HG02623 (cell line): ENCODE measurements at regions not wholly inside any gene's neighbourhood (a gene's known extent, or its start where the extent isn't known, plus 50 kb on each side); places are given as distances from the start of the nearest gene placed in this dataset.
"Not testable (repeated sequence)": the region's sequence is repeated elsewhere in the genome, so short reads cannot be mapped to it uniquely, and the experiment has no call there.

Experiments
- ATAC-seq: cut with Tn5 transposase; IDR thresholded peaks from one replicate; pipeline ENCODE4 v1.9.1; 2021; ENCODE audit warnings: moderate library complexity; ENCODE audit not compliant: unreplicated experiment

DNA sequence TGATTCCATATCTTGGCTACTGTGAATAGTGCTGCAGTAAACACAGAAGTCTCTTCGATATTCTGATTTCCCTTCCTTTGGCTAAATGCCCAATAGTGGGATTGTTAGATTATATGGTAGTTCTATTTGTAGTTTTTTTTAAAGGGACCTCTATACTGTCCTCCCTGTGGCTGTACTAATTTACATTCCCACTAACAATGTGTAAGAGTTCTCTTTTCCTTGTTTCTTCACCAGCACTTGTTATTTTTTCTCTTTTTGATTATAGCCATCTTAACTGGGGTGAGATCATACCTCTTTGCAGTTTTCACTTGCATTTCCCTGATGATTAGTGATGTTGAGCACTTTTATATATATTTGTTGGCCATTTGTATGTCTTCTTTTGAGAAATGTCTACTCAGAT lies 102.0 kb downstream of the CARTPT start:
- ATAC-seq, result no peak

DNA sequence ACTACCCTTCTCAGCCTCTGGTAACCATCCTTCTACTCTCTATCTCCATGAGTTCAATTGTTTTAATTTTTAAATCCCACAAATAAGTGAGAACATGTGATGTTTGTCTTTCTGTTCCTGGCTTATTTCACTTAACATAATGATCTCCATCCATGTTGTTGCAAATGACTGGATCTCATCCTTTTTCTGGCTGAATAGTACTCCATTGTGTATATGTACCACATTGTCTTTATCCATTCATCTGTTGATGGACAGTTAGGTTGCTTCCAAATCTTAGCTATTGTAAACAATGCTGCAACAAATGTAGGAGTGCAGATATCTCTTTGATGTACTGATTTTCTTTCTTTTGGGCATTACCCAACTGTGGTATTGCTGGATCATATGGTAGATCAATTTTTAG lies 103.0 kb downstream of the CARTPT start:
- not testable (repeated sequence) for ATAC-seq

DNA sequence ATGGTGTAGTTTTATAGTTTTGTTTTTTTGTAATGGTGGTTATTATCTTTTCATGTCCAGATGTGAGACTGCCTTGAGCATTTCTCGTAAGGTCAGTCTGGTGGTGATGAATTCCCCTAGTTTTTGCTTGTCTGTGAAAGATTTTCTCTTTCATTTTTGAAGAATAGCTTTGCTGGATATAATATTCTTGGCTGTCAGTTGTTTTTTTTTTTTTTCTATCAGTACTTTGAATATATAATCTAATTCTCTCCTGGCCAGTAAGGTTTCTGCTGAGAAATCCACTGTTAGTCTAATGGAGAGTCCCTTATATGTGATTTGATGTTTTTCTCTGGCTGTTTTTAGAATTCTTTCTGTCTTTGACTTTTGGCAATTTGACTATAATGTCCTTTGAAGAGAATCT lies 106.9 kb downstream of the CARTPT start:
- ATAC-seq, result no peak

DNA sequence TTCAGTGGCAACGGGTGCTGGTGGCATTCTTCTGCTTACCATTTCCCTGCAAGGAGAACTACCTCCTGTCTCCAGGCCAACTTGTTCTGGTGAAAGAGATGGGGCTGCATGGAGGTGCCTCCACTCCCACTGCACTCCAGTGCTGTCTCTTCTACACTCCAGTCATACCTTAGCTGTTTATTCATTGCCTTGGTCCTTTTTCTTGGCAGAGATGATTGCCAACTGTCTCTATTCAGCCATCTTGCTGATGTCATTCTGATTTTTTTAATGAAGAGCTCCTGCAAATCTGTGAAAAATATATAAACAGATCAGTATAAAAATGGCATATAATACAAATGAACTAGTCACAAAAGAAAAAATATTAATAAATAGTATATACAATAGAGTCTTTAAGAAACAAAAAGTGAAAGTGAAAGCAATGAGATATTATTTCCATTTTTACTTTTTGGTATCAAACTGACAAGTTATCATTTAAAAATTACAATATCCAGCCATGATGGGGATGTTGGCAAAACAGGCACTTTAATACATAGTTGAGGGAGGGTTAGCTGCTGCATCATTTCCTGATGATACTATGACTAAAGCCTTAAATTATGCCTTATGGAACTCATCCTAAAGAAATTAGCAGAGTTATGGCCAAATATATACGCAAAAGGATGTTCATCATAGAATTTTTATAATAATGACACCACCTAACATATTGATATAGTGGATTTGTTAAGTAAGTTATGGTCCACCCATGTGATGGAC lies 109.4 kb downstream of the CARTPT start:
- no peak for ATAC-seq

- ATAC-seq, result no peak
Measured at GRCh38 chr5:71829206-71829605, 110.1 kb downstream of the CARTPT start.

DNA sequence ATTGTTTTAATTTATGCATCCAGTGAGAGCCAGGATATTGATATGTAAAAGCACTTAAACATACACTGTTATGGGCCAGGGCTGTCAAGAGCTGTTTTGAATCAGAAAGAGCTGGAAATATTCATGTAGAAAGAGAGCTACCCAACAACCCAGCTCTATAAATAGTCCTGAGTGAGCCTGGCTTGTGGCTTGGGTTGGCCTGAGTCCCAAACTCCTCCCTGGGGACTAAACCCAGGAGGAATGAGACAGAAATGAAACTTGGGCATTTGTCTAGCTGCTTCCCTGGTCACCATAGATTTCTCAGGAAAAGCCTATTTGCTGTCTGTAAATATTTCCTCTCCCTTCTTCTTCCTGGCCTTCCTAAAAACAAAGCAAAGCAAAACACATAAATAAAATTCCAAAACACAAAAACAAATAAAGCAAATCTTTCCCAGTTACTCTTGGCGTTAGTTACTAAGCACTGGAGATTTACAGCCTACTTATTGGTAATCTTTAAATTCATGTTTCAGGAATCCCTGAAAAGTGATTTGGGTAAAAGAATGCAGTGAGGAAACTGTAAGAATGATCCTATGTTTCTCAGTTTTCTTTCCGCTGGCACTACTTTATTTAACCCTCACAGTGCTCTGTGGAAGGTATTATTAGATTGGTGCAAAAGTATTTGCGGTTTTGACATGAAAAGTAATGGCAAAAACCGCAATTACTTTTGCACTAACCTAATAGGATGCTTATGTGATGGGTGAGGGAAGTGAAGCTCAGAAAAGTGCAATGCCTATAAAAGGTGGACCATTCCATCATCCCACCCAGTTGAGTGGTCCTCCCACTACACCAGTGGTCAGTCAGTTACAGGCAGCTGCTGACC lies 111.8 kb downstream of the CARTPT start:
- no peak for ATAC-seq

DNA sequence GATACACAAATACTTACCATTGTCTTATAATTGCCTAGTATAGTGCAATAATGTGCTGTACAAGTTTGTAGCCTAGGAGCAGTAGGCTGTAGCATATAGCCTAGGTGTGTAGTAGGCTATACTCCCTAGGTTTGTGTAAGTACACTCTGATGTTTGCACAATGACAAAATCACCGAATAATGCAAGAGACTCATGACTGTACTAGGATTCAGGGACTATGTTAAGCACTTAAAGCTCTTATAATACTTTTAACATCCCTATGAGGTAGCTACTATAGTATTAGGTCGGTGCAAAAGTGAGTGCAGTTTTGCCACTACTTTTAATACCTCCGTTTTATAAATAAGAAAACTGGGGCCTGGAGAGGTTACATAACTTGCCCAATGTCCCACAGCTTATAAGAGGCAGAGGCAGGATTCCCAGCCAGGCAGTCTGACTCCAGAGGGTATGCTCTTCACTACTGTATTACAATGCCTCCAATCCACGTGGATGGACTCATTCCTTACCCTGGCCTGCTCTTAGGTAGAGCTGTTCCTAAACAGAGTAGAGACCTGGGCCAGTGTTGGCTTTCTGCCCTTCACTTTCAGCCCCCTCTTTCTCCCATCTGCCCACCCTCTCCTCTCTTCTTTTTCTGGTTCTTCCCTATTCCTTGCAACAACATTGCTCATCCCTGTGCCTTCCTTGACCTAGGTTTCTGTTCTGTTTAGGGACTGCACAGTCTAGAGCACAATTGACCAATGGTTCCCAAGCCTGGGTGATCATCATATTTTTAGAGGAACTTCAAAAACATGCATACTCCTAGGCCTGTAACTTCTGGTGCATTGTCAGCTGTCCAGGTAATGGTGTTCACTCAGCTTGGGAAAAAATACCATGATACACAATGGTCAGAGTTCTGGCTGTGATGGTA lies 114.0 kb downstream of the CARTPT start:
- no peak for ATAC-seq

GRCh38 chr5:71834601-71835000 lies 115.5 kb downstream of the CARTPT start:
- no peak for ATAC-seq

GRCh38 chr5:71836084-71836483 lies 117.0 kb downstream of the CARTPT start:
- no peak for ATAC-seq

DNA sequence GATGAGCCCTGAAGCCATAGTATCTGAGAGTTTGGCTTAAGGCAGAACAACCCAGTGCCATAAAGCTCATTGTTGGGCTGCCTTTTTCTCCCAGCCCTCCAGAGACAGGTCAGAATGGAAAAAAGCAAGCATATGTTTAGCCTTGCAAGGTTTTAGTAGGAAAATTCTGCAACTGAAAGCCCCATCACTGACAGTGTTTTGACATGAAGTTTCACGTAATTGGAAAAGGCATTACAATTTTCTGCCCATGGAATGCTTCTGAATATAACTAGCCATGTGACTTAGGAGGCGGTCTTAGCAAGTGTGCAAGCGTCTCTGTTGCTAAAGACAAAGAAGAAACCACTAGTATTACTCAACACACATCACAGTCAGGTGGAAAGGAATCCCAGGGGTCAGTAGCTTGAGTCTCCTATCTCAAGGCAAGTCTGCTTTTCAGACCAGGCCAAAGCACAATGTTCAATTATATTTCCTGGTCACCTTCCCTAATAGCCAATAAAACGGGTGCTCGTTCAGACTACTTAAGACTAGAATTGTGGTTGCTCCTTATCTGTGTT lies 117.6 kb downstream of the CARTPT start:
- no peak for ATAC-seq

DNA sequence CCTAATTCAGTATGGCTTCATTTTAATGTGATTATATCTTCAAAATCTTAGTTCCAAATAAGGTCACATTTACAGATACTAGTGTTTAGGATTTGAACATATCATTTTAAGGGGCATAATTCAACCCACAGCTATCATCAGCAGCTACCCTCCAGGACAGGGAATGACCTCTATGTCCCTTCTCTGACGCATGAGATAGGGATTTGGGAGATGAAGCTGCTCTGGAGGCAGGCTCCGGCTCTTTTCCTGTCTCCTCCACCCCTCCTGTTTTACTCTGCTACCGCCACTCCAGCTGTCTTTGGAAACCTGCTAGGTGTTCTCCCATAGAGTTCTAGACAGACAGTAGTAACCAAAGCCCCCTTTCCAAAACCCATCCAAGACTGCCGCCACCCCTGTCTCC lies 119.2 kb downstream of the CARTPT start:
- ATAC-seq, result no peak

DNA sequence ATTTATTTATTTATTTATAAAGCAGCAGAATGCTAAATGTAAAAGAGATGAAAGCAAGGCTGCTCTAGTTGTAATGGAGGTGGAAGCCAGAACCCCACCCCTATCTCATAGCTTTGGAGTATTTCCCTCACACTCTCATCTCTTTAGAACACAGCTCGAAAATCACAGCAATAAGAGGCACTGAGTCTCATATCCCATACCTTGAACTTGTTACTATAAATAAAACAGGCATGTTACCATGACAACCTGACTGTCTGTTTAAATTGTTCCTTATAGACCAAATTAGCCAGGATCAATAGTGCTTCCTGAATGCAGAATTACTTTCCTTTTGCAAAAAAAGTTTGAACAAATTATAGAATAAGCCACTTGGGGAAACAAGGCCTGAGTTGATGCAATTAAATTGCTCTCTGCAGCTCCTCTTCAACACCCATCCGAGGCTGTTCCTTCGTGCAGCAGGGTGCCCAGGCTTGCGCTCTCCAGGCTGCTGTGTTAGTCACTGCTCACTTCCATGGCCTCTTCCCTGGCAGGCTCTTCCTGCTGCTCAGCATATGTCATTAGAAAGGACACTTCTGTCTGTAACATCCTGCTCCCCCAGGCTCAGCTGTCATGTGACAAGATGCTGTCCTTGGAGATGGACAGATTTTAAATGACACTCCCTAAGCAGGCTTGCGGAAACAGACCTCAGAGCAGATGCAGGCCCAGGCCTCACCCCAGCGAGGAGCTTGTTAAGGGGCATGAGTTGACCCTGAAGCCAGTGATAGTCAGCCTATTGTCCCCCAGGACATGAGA lies 120.2 kb downstream of the CARTPT start:
- no peak for ATAC-seq

GRCh38 chr5:71841107-71841506 lies 122.0 kb downstream of the CARTPT start:
- ATAC-seq, result no peak

- no peak for ATAC-seq
Measured at GRCh38 chr5:71843111-71843510, 124.0 kb downstream of the CARTPT start.

GRCh38 chr5:71844862-71845261 lies 125.8 kb downstream of the CARTPT start:
- no peak for ATAC-seq

DNA sequence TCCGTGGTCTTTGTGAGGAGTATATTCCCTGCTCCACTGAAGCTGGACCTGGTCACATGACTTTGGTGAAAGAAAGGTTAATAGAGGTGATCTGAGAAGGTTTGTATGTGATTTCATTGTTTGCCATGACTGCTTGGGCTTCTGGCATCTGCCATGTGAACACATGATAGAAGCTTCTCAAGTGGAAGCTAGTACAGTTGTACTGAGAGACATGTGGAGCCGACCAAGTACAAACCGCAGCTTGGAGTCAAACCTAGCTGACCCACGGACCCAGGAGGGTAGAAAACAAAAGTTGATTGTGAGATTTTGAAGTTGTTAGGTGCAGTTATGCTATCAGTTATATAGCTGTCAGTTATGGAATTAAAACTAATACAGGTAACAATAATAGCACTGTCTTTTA lies 140.4 kb downstream of the CARTPT start:
- ATAC-seq, result no peak

GRCh38 chr5:71860048-71860447 lies 141.0 kb downstream of the CARTPT start:
- no peak for ATAC-seq

DNA sequence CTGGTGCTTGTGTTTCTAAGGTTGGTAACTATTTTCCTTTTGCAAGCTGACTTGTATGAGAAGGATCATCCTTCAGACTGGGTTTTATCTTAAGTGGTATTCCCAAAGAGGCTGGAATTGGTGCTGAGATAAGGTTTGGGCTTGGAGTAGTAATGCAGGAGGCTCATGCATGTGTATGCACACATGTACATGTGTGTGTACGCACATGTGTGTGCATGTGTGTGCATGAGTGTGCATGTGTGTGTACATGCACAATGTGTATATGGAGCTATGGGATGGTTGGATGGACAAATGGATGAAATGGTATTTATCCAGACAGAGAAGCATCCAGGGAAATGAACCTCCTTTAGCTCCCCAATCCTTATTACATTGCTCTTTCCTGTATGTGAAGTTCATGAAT lies 142.6 kb downstream of the CARTPT start:
- ATAC-seq, result no peak

GRCh38 chr5:71862087-71862486 lies 143.0 kb downstream of the CARTPT start:
- no peak for ATAC-seq

DNA sequence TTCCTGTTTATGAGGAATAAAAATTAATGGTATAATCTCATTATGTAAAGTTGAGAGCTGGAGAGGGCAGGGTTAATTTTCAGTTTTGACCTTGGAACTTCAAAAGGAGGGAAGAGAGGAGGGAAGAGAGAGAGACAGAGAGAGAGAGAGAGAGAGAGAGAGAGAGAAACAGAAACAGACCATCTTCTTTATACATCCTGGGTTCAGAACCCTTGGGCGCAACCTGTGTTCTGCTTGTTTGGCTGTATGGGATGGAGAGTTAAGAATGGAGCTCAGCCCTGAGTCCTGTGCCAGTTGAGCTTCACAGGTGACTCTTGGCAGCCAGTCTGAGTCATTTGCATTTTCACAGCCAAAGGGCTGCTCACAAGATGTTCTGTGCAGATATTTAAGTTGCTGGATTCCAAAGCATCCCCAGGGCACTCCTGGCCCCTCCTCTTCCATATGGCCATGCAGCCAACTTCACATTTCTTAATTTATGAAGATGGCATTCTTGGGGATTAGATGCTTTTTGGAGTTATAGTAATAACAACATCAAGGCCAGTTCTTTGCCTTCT lies 143.5 kb downstream of the CARTPT start:
- ATAC-seq, result no peak
